WTC11 (cell line): ENCODE measurements at regions not wholly inside any gene's neighbourhood (a gene's known extent, or its start where the extent isn't known, plus 50 kb on each side); places are given as distances from the start of the nearest gene placed in this dataset.

Source experiments
- ATAC-seq: fragments of 200-7000 bp; cut with Tn5 transposase; 2 replicates; pipeline ENCODE4 v1.10.0; 2021; ENCODE audit warnings: mild to moderate bottlenecking, moderate library complexity
- CTCF ChIA-PET: fragments of 300-600 bp; sonication (Branson Sonifier 250); formaldehyde crosslinking; loops from one replicate; lab custom pipeline; 2021; ENCODE audit warnings: antibody characterized with exemption; lab: Charles Lee
- POLR2A ChIA-PET: fragments of 350-600 bp; sonication (Branson Sonifier 250); formaldehyde crosslinking; loops from one replicate; lab custom pipeline; 2021; ENCODE audit warnings: antibody characterized with exemption; lab: Charles Lee
- DNase-seq: peaks from one replicate; pipeline ENCODE4 v3.0.0; 2021; ENCODE audit warnings: low spot score
- H3K27ac Mint-ChIP-seq: 2 replicates; pipeline ENCODE4 v1.8.0; 2021; ENCODE audit warnings: mixed read lengths
- H3K27me3 Mint-ChIP-seq: 2 replicates; pipeline ENCODE4 v1.8.0; 2021; ENCODE audit warnings: low read depth, mild to moderate bottlenecking, moderate library complexity, mixed read lengths
- H3K36me3 Mint-ChIP-seq: 2 replicates; pipeline ENCODE4 v1.8.0; 2021; ENCODE audit warnings: mixed read lengths
- H3K4me1 Mint-ChIP-seq: 2 replicates; pipeline ENCODE4 v1.8.0; 2022; ENCODE audit warnings: mixed read lengths
- H3K4me3 Mint-ChIP-seq: 2 replicates; pipeline ENCODE4 v1.8.0; 2021; ENCODE audit warnings: mild to moderate bottlenecking, moderate library complexity, mixed read lengths
- H3K9me3 Mint-ChIP-seq: 2 replicates; pipeline ENCODE4 v1.8.0; 2021; ENCODE audit warnings: mixed read lengths
- AFF4 ChIP-seq: sonication (generic); formaldehyde crosslinking; IDR thresholded peaks from 2 replicates; pipeline ENCODE4 v1.8.1; 2023; ENCODE audit warnings: mild to moderate bottlenecking, missing genetic modification reagents, borderline replicate concordance
- AR ChIP-seq: fragments of 250-450 bp; sonication (Bioruptor Pico); IDR thresholded peaks from 2 replicates; pipeline ENCODE4 v1.9.0; 2021; ENCODE audit warnings: mild to moderate bottlenecking
- ATF2 ChIP-seq: sonication (generic); formaldehyde crosslinking; IDR thresholded peaks from 2 replicates; pipeline ENCODE4 v1.8.1; 2022; ENCODE audit warnings: low read depth, missing genetic modification reagents, borderline replicate concordance
- CBFB ChIP-seq: sonication (generic); formaldehyde crosslinking; IDR thresholded peaks from 2 replicates; pipeline ENCODE4 v1.8.1; 2022; ENCODE audit warnings: mild to moderate bottlenecking, low read depth, missing genetic modification reagents
- E2F1 ChIP-seq: sonication (generic); formaldehyde crosslinking; IDR thresholded peaks from 2 replicates; pipeline ENCODE4 v1.8.0; 2022; ENCODE audit warnings: mild to moderate bottlenecking, missing genetic modification reagents
- GTF2I ChIP-seq: fragments of 250-450 bp; sonication (Bioruptor Pico); conservative IDR thresholded peaks from 2 replicates; pipeline ENCODE4 v1.4.0; 2021; ENCODE audit warnings: mild to moderate bottlenecking
- PREB ChIP-seq: sonication (generic); formaldehyde crosslinking; IDR thresholded peaks from 2 replicates; pipeline ENCODE4 v1.8.1; 2022; ENCODE audit warnings: mild to moderate bottlenecking, missing genetic modification reagents, moderate library complexity, borderline replicate concordance
- RORB ChIP-seq: fragments of 250-450 bp; sonication (Bioruptor Pico); IDR thresholded peaks from 2 replicates; pipeline ENCODE4 v1.9.0; 2021; ENCODE audit warnings: mild to moderate bottlenecking
- SOX15 ChIP-seq: fragments of 250-450 bp; sonication (Bioruptor Pico); IDR thresholded peaks from 2 replicates; pipeline ENCODE4 v1.9.0; 2021; ENCODE audit warnings: mild to moderate bottlenecking
- TEAD1 ChIP-seq: sonication (generic); formaldehyde crosslinking; IDR thresholded peaks from 2 replicates; pipeline ENCODE4 v1.8.0; 2022; ENCODE audit warnings: mild to moderate bottlenecking, missing genetic modification reagents
- ZMAT4 ChIP-seq: fragments of 250-450 bp; sonication (Bioruptor Pico); IDR thresholded peaks from 2 replicates; pipeline ENCODE4 v1.9.0; 2021; ENCODE audit warnings: mild to moderate bottlenecking
- ZNF281 ChIP-seq: sonication (generic); formaldehyde crosslinking; IDR thresholded peaks from 2 replicates; pipeline ENCODE4 v1.8.0; 2023; ENCODE audit warnings: mild to moderate bottlenecking, missing genetic modification reagents
- ZNF416 ChIP-seq: fragments of 250-450 bp; sonication (Bioruptor Pico); IDR thresholded peaks from 2 replicates; pipeline ENCODE4 v1.9.0; 2021; ENCODE audit warnings: mild to moderate bottlenecking, inconsistent platforms
- ZNF532 ChIP-seq: fragments of 250-450 bp; sonication (Bioruptor Pico); IDR thresholded peaks from 2 replicates; pipeline ENCODE4 v1.9.0; 2021; ENCODE audit warnings: mild to moderate bottlenecking, borderline replicate concordance

GRCh38 chr1:96552451-96552850 lies 169.1 kb upstream of the PTBP2 start (continued):
- TF ChIP-seq AR (CRISPR knock-in tag) = no peak

- DNase-seq = no peak
- H3K9me3 Mint-ChIP-seq = no peaks in the 10 kb centered on the region
- H3K4me3 Mint-ChIP-seq = no peak overlapping the region
- TF ChIP-seq ZNF532 (CRISPR knock-in tag) (no peak), ATF2 (CRISPR knock-in tag) (no peak), ZNF281 (no peak), AFF4 (no peak), SOX15 (CRISPR knock-in tag) (no peak), RORB (CRISPR knock-in tag) (no peak), GTF2I (CRISPR knock-in tag) (no peak), ZMAT4 (CRISPR knock-in tag) (no peak), PREB (CRISPR knock-in tag) (no peak), ZNF416 (CRISPR knock-in tag) (no peak), TEAD1 (no peak), CBFB (CRISPR knock-in tag) (no peak), E2F1 (CRISPR knock-in tag) (no peak)
- TF ChIP-seq, all 79 proteins: peak for 0
- Mint-ChIP-seq H3K27me3 (no peaks in the 10 kb centered on the region), H3K27ac (no peak overlapping the region), H3K36me3 (no peaks in the 10 kb centered on the region), H3K4me1 (peaks cover 24% of the 10 kb centered on the region)
- ATAC-seq = no peak
- POLR2A ChIA-PET = no interaction called here
- CTCF ChIA-PET = interaction anchor here (1.2 kb wide), 1 partner anchor 30 kb away, joined by 3 read pairs; no protein-coding TSS in a partner anchor
Measured at GRCh38 chr1:96553811-96554210, 167.8 kb upstream of the PTBP2 start.
